AG04449 (cell line): ENCODE measurements at regions not wholly inside any gene's neighbourhood (a gene's known extent, or its start where the extent isn't known, plus 50 kb on each side); places are given as distances from the start of the nearest gene placed in this dataset.

Experiments
- CTCF ChIA-PET: fragments of 350-600 bp; formaldehyde crosslinking; extraction: SDS; loops from one replicate; lab custom pipeline; 2021; ENCODE audit warnings: antibody characterized with exemption; lab: Yijun Ruan, JAX
- POLR2A ChIA-PET: fragments of 400-600, 350-600 bp; formaldehyde crosslinking; extraction: SDS; loops from one replicate; lab custom pipeline; 2020; ENCODE audit warnings: antibody characterized with exemption, inconsistent platforms; lab: Yijun Ruan, JAX
- DNase-seq: peaks from one replicate; pipeline ENCODE4 v3.0.0-alpha.2; 2010; ENCODE audit warnings: low read depth, low spot score
- H3K4me3 ChIP-seq: 2 replicates; pipeline ENCODE4 v1.5.1; 2011; ENCODE audit warnings: low read depth, mild to moderate bottlenecking, control low read depth, low read length
- TF ChIP-seq, protein P1 (sequence below): IDR thresholded peaks from one replicate; pipeline ENCODE4 v1.5.1; 2011; ENCODE audit warnings: mild to moderate bottlenecking, moderate library complexity, low read length, control low read depth, inconsistent platforms; ENCODE audit not compliant: insufficient read depth; ENCODE audit errors: missing control alignments

GRCh38 chr13:56700324-56700723, 440.4 kb upstream of the PRR20A start:
- DNase-seq = no peak
- no peak overlapping the region for H3K4me3 ChIP-seq
- POLR2A ChIA-PET = no interaction called here
- TF ChIP-seq, protein P1, sequence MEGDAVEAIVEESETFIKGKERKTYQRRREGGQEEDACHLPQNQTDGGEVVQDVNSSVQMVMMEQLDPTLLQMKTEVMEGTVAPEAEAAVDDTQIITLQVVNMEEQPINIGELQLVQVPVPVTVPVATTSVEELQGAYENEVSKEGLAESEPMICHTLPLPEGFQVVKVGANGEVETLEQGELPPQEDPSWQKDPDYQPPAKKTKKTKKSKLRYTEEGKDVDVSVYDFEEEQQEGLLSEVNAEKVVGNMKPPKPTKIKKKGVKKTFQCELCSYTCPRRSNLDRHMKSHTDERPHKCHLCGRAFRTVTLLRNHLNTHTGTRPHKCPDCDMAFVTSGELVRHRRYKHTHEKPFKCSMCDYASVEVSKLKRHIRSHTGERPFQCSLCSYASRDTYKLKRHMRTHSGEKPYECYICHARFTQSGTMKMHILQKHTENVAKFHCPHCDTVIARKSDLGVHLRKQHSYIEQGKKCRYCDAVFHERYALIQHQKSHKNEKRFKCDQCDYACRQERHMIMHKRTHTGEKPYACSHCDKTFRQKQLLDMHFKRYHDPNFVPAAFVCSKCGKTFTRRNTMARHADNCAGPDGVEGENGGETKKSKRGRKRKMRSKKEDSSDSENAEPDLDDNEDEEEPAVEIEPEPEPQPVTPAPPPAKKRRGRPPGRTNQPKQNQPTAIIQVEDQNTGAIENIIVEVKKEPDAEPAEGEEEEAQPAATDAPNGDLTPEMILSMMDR = no peak
- CTCF ChIA-PET = no interaction called here

DNA sequence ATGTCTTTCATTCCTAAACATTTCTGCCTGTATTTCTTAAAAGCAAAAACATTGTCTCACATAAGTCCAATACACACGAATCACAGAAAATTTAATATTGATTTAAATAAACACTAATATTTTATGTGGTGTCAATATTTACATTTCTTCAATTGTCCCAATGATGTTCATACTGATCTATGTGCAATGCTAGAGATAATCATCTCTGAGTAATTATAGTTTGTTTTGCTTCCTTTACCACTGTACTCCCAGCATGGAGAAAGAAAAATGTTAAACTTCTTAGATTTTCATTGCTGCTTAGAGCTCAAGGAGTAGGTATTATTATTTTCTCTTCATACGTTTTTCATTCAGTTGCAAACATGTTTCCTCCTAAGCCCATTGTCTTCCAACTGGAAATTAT, 434.2 kb upstream of the PRR20A start:
- POLR2A ChIA-PET = no interaction called here

GRCh38 chr13:56713656-56714055, 427.1 kb upstream of the PRR20A start:
- no peak for DNase-seq
- ChIA-PET POLR2A (no interaction called here), CTCF (no interaction called here)
- TF ChIP-seq, protein P1 = no peak
- no peak overlapping the region for H3K4me3 ChIP-seq

More for the DNA sequence above, 434.2 kb upstream of the PRR20A start:
- TF ChIP-seq, protein P1 = no peak
- H3K4me3 ChIP-seq = no peak overlapping the region
- DNase-seq = no peak
- CTCF ChIA-PET = no interaction called here

DNA sequence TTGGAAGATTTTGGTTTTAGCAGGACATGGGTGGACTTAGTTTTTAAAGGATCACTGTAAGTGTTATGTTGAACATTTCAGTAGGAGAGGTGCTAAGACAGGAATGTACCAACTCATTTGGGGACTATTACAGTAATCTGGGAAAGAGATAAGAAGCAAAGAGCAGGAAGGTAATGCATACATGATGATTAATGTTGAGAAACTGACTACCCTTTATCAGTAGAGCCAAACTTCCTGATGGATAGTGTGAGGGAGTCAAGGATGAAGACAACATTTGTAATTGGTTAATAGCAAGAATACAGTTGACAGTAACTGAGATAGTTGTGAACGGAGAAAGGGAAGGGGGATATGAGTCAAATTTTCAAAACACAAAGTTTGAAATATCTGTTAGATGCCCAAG, 421.9 kb upstream of the PRR20A start:
- no peak for DNase-seq
- TF ChIP-seq, protein P1 = no peak
- ChIA-PET CTCF (no interaction called here), POLR2A (no interaction called here)
- H3K4me3 ChIP-seq = no peak overlapping the region

DNA sequence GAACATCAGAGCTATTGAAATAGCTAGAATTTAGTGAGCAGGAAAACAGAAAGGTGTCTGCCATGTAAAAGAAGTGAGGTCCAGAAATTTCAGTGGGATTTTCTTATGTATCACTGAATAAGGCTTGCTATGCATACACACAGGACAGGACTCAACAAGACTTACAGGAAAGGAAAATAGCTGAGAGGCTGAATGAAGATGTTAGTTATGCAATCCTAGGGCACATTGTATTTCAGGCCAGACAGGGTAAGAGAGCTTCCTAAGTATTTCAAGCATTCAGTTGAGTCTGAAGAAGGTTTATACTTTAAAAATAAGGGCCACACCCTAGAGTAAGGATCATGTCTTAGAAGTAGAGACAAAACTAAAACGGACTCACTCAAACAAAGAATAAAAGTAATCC, 419.9 kb upstream of the PRR20A start:
- no peak overlapping the region for H3K4me3 ChIP-seq
- no peak for DNase-seq
- ChIA-PET CTCF (no interaction called here), POLR2A (no interaction called here)
- TF ChIP-seq, protein P1 = no peak

DNA sequence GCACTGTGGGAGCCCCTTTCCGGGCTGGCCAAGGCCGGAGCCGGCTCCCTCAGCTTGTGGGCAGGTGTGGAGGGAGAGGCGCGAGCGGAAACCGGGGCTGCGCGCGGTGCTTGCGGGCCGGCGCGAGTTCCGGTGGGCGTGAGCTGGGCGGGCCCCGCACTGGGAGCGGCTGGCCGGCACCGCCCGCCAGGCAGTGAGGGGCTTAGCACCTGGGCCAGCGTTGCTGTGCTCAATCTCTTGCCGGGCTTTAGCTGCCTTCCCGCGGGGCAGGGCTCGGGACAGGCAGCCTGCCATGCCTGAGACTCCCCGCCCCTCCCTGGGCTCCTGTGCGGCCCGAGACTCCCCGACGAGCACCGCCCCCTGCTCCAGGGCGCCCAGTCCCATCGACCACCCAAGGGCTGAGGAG, 405.2 kb upstream of the PRR20A start:
- TF ChIP-seq, protein P1 = no peak
- ChIA-PET POLR2A (no interaction called here), CTCF (no interaction called here)
- H3K4me3 ChIP-seq = no peak overlapping the region
- no peak for DNase-seq
